ENCODE measurements at regions not wholly inside any gene's neighbourhood (a gene's known extent, or its start where the extent isn't known, plus 50 kb on each side); places are given as distances from the start of the nearest gene placed in this dataset.

GRCh38 chr4:71081192-71081591 lies 87.7 kb downstream of the DCK start:
- TF ChIP-seq CTCF (IDR thresholded peaks at IDR 0.05): no peak

DNA sequence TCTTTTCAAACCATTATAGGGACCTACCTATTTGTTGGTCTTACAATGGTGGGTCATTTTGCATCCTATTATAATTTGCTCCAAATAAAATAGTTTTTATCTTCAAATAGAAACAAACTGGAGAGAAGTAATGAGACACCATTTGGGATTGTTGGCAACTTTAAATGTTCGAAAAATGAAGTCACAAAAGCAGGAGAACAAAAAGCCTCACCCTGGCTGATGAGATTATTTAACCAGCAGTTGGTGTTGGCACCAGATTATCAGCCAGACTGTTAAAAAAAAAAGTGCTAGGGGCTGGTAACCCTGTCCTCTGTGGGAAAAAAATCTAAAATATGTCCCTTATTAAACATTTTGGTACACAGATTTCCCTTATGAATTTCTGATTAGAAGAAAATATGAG lies 100.3 kb downstream of the DCK start:
- no peak for TF ChIP-seq CTCF (IDR thresholded peaks at IDR 0.05)

DNA sequence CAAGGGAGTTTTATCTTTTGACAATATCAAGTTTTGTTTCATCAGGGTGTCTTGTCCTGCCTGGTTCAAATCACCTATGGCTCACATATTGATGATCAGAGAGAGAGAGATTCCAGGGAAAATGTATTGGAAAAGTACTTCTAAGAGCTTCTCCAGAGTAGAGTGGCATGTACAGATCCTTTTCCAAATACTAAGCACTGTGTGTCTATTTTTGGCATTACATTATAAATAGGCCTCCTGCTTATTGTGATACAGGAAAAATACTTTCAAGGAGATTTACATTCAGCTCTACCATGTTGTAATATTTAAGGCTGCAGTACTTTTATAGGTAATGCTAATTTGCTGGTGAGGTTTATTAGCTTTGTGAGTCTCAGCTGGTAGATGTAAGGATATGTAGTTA lies 100.8 kb downstream of the DCK start:
- TF ChIP-seq CTCF (IDR thresholded peaks at IDR 0.05): no peak

- TF ChIP-seq CTCF (IDR thresholded peaks at IDR 0.05): no peak
Measured at GRCh38 chr4:71095141-71095540, 101.7 kb downstream of the DCK start.

DNA sequence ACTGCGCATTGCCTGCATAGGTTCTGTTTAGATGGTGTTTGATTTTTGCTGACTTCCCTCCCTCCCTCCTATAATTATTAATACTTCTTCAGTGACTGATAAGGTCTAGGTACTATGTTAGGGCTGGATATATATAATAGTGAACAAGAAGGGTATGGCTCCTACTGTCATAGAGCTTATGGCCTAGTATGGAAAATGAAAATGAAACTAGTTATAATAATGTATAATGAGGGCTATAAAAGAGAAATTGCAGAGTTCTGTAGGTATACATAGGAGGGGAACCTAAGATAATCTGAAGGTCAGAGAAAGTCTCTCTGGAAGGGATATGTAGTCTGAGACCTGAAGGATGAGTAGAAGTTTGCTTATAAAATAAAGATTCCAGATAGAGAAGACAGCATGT lies 102.1 kb downstream of the DCK start:
- TF ChIP-seq CTCF (IDR thresholded peaks at IDR 0.05): no peak

DNA sequence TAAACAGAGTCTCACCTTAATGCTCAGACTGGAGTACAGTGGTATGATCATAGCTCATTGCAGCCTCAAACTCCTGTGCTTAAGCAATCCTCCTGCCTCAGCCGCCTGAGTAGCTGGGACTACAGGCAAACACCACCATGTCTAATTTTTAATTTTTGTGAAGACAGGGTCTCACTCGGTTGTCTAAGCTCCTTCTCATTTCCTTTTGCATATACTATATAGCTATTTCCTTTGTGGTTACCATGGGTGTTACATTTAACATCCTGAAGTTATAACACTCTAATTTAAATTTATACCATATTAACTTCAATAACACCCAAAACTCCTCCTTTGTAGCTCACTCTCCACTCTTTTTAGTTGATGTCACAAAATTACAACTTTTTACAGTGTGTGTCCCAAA lies 114.3 kb downstream of the DCK start:
- no peak for TF ChIP-seq CTCF (IDR thresholded peaks at IDR 0.05)

DNA sequence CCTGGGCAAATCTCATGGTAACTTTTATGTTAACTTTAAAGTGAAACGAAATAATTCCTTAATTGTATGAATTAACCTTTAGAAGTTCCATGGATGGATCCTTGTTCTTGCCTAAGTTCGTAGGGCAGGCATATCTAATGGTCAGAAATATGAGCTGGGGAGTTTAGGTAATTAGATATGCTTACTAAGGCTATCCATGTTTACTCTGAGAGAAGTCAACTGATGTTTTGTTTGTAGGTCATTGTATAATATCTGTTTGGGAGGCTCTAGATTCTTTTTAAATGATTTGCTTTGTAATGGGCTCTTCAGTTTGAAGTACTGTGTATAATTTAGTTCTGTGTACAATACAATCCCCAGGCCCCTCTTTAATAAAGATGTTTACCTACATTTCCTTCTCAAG lies 117.0 kb downstream of the DCK start:
- TF ChIP-seq CTCF (IDR thresholded peaks at IDR 0.05): no peak

- peak; percentile 58; the same call in 1 of the 2 replicates for TF ChIP-seq CTCF (IDR thresholded peaks at IDR 0.05)
Measured at GRCh38 chr4:71113294-71113693, 119.8 kb downstream of the DCK start.

Measured in LNCAP (cell line).